ENCODE measurements at regions not wholly inside any gene's neighbourhood (a gene's known extent, or its start where the extent isn't known, plus 50 kb on each side); places are given as distances from the start of the nearest gene placed in this dataset.

GRCh38 chr6:16922282-16922681 lies 161.0 kb upstream of the ATXN1 start:
- Histone ChIP-seq H3K27ac (ENCODE audit: low read depth, low read length) (no peak overlapping the region), H3F3A (ENCODE audit: control insufficient read depth, insufficient read depth) (no peaks in the 10 kb centered on the region)
- TF ChIP-seq CTCF (IDR thresholded peaks at IDR 0.05; ENCODE audit: low read depth, low read length, poor library complexity, severe bottlenecking) (no peak), EZH2phosphoT487 (IDR thresholded peaks at IDR 0.05; ENCODE audit: borderline replicate concordance, low read length) (no peak)

GRCh38 chr6:16921399-16922110 lies 160.3 kb upstream of the ATXN1 start:
- Histone ChIP-seq H3K27ac (ENCODE audit: low read depth, low read length) (no peak overlapping the region), H3K36me3 (ENCODE audit: control insufficient read depth, low read length) (no peaks in the 10 kb centered on the region), H3K9me3 (ENCODE audit: control insufficient read depth, insufficient read depth, low read length) (no peaks in the 10 kb centered on the region), H3F3A (ENCODE audit: control insufficient read depth, insufficient read depth) (no peaks in the 10 kb centered on the region), H4K20me1 (ENCODE audit: control insufficient read depth, insufficient read depth, low read depth, low read length) (no peaks in the 10 kb centered on the region), H3K9me2 (replicated peaks; ENCODE audit: control insufficient read depth, low read length) (no peaks in the 10 kb centered on the region), H3K27me3 (ENCODE audit: control insufficient read depth, low read length) (no peaks in the 10 kb centered on the region), H3K4me1 (ENCODE audit: control insufficient read depth, low read length) (no peaks in the 10 kb centered on the region), H3K4me3 (ENCODE audit: low read length) (no peak overlapping the region), H3K4me2 (ENCODE audit: low read length) (no peak overlapping the region), H3K79me2 (ENCODE audit: control insufficient read depth, low read length) (no peaks in the 10 kb centered on the region)
- TF ChIP-seq EZH2phosphoT487 (IDR thresholded peaks at IDR 0.05; ENCODE audit: borderline replicate concordance, low read length) (no peak), CTCF (IDR thresholded peaks at IDR 0.05; ENCODE audit: low read depth, low read length, poor library complexity, severe bottlenecking) (no peak)

More at GRCh38 chr6:16922282-16922681, 161.0 kb upstream of the ATXN1 start:
- H3K4me2 ChIP-seq (ENCODE audit: low read length), result no peak overlapping the region
- H3K79me2 ChIP-seq (ENCODE audit: control insufficient read depth, low read length), result no peaks in the 10 kb centered on the region
- H3K4me3 ChIP-seq (ENCODE audit: low read length), result no peak overlapping the region
- no peaks in the 10 kb centered on the region for H3K9me2 ChIP-seq (replicated peaks; ENCODE audit: control insufficient read depth, low read length)
- no peaks in the 10 kb centered on the region for H3K27me3 ChIP-seq (ENCODE audit: control insufficient read depth, low read length)
- H3K36me3 ChIP-seq (ENCODE audit: control insufficient read depth, low read length), result no peaks in the 10 kb centered on the region
- H4K20me1 ChIP-seq (ENCODE audit: control insufficient read depth, insufficient read depth, low read depth, low read length), result no peaks in the 10 kb centered on the region
- no peaks in the 10 kb centered on the region for H3K4me1 ChIP-seq (ENCODE audit: control insufficient read depth, low read length)
- H3K9me3 ChIP-seq (ENCODE audit: control insufficient read depth, insufficient read depth, low read length), result no peaks in the 10 kb centered on the region

GRCh38 chr6:16918586-16918985 lies 157.3 kb upstream of the ATXN1 start:
- no peaks in the 10 kb centered on the region; the same call in 1 of the 2 replicates for H3K9me3 ChIP-seq (ENCODE audit: control insufficient read depth, insufficient read depth, low read length)
- H3K4me1 ChIP-seq (ENCODE audit: control insufficient read depth, low read length), result no peaks in the 10 kb centered on the region
- no peaks in the 10 kb centered on the region for H3K9me2 ChIP-seq (replicated peaks; ENCODE audit: control insufficient read depth, low read length)
- H3F3A ChIP-seq (ENCODE audit: control insufficient read depth, insufficient read depth), result no peaks in the 10 kb centered on the region
- TF ChIP-seq EZH2phosphoT487 (IDR thresholded peaks at IDR 0.05; ENCODE audit: borderline replicate concordance, low read length) (no peak), CTCF (IDR thresholded peaks at IDR 0.05; ENCODE audit: low read depth, low read length, poor library complexity, severe bottlenecking) (no peak)
- no peaks in the 10 kb centered on the region for H3K79me2 ChIP-seq (ENCODE audit: control insufficient read depth, low read length)
- H4K20me1 ChIP-seq (ENCODE audit: control insufficient read depth, insufficient read depth, low read depth, low read length), result no peaks in the 10 kb centered on the region
- no peak overlapping the region for H3K4me2 ChIP-seq (ENCODE audit: low read length)
- no peak overlapping the region for H3K27ac ChIP-seq (ENCODE audit: low read depth, low read length)
- H3K36me3 ChIP-seq (ENCODE audit: control insufficient read depth, low read length), result no peaks in the 10 kb centered on the region
- H3K27me3 ChIP-seq (ENCODE audit: control insufficient read depth, low read length), result no peaks in the 10 kb centered on the region
- no peak overlapping the region for H3K4me3 ChIP-seq (ENCODE audit: low read length)
